Left lung (tissue), 4 donors: ENCODE measurements at regions not wholly inside any gene's neighbourhood (a gene's known extent, or its start where the extent isn't known, plus 50 kb on each side); places are given as distances from the start of the nearest gene placed in this dataset.

Experiments
- ATAC-seq: fragments of 200-7000 bp; cut with Tn5 transposase; one replicate; pipeline ENCODE4 v1.9.1; 2020; ENCODE audit warnings: moderate library complexity
- DNase-seq, 4 donors: peaks; one replicate each; pipeline ENCODE4 v3.0.0-alpha.2; 2013 to 2020
- H3K27ac ChIP-seq, 2 donors: fragments of 200-600 bp; sonication (generic) in 1 of 2; one replicate each; pipeline versions ENCODE4 v1.5.0 to v1.8.0; 2020 to 2021
- H3K27me3 ChIP-seq, 2 donors: fragments of 200-600 bp; sonication (generic) in 1 of 2; one replicate each; pipeline versions ENCODE4 v1.5.0 to v1.8.0; 2020 to 2021
- H3K36me3 ChIP-seq, 2 donors: fragments of 200-600 bp; sonication (generic) in 1 of 2; one replicate each; pipeline versions ENCODE4 v1.5.0 to v1.8.0; 2020 to 2021
- H3K4me1 ChIP-seq, 2 donors: fragments of 200-600 bp; one replicate each; pipeline ENCODE4 v1.8.0; 2021
- H3K4me3 ChIP-seq, 2 donors: fragments of 200-600 bp; sonication (generic) in 1 of 2; one replicate each; pipeline versions ENCODE4 v1.5.0 to v1.8.0; 2020 to 2021; ENCODE audit warnings: mild to moderate bottlenecking in 1 of 2
- H3K9me3 ChIP-seq, 2 donors: fragments of 200-600 bp; sonication (generic) in 1 of 2; one replicate each; pipeline versions ENCODE4 v1.5.0 to v1.8.0; 2020 to 2021
- intact Hi-C, 2 donors: fragments of 100-400 bp; cut with DNase I; formaldehyde crosslinking; loops; one replicate each; pipeline versions ENCODE4 v1.11.2 to v1.14.2; 2022
- TF ChIP-seq, protein P1 (sequence below), 2 donors: fragments of 200-600 bp; sonication (generic) in 1 of 2; IDR thresholded peaks; one replicate each; pipeline versions ENCODE4 v1.5.0 to v1.8.0; 2021; ENCODE audit warnings: antibody characterized with exemption in 2 of 2
- donor health status: DM: no; HTN: yes; CAD: no.
- donor health status: DM: no; HTN: no; CAD: no.

DNA sequence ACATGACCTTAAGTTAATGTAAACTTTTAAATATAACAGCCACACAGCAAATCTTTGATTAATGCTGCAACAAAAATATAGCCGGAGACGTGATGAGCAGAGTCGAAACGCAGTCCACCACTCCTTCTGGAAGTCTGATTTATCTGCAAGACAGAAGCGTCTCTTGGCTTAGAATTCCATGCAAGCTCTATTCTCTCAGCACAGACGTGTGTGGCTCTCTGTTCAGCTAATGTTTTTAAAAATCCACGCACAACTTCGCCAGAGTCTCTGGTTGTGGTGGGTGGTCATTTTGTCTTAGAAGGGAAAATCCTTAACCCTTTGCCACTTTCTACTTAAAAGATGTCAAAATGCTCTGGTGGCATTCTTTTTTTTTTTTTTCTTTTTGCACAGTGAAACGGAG is 438.0 kb upstream of the MGMT start:
- no peaks in the 10 kb centered on the region for H3K4me1 ChIP-seq
- no peaks in the 10 kb centered on the region for H3K9me3 ChIP-seq
- peaks cover 36 to 84% of the 10 kb centered on the region in 2 donors for H3K27me3 ChIP-seq
- H3K27ac ChIP-seq, result no peak overlapping the region
- TF ChIP-seq, protein P1, sequence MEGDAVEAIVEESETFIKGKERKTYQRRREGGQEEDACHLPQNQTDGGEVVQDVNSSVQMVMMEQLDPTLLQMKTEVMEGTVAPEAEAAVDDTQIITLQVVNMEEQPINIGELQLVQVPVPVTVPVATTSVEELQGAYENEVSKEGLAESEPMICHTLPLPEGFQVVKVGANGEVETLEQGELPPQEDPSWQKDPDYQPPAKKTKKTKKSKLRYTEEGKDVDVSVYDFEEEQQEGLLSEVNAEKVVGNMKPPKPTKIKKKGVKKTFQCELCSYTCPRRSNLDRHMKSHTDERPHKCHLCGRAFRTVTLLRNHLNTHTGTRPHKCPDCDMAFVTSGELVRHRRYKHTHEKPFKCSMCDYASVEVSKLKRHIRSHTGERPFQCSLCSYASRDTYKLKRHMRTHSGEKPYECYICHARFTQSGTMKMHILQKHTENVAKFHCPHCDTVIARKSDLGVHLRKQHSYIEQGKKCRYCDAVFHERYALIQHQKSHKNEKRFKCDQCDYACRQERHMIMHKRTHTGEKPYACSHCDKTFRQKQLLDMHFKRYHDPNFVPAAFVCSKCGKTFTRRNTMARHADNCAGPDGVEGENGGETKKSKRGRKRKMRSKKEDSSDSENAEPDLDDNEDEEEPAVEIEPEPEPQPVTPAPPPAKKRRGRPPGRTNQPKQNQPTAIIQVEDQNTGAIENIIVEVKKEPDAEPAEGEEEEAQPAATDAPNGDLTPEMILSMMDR (IDR thresholded peaks at IDR 0.05), result no peak
- H3K36me3 ChIP-seq, result no peaks in the 10 kb centered on the region
- no peak overlapping the region for H3K4me3 ChIP-seq
- ATAC-seq (no peak), DNase-seq (no peak)
- intact Hi-C loops, result no loop called here

DNA sequence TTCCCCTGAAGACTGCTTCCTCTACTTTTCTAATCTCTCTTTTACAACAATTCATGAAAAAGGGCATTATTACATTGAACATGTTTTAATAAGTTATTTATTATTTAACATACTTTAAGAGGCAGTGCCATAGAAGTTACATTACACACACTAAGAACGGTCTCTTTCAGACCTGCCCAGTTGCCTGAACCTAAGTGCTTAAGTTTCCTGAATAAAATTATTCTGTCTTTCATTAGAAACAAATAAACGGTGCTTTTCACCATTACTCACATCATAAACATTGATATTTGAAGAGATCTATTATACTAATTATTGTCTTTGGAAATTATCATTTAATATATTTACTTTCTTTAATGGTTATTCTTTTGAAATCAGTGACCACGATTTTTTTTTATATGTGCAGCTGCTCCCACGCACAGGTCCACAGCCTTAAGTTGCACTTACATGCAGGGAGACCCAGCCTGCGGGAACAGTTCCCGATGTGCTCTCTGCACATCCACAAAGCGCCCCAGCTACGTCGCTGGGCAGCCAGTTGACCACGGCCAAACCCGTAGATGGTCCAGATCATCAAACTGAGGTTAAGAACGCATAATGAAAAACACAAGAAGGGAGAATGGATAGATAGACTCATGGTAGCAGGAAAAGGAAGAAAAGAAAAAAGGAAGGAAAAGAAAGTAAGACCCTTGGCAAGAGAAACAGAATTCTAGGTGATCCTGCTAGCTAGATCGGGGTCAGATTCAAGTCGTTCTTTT is 437.0 kb upstream of the MGMT start:
- Histone ChIP-seq H3K36me3 (no peaks in the 10 kb centered on the region), H3K27ac (no peak overlapping the region), H3K4me3 (no peak overlapping the region), H3K9me3 (no peaks in the 10 kb centered on the region), H3K4me1 (no peaks in the 10 kb centered on the region), H3K27me3 (peaks cover 42 to 91% of the 10 kb centered on the region in 2 donors)
- TF ChIP-seq, protein P1 (IDR thresholded peaks at IDR 0.05), result no peak
- no peak for DNase-seq
- intact Hi-C loops, result loop anchor here in 1 of 2 donors (10.0 kb wide), 1 partner anchor 935 kb away; the partner anchor contains the start of gene EBF3
- ATAC-seq, result no peak

- H3K27me3 ChIP-seq, result peaks cover 42 to 91% of the 10 kb centered on the region in 2 donors
- intact Hi-C loops, result loop anchor here in 1 of 2 donors (10.0 kb wide), 1 partner anchor 934 kb away; the partner anchor contains the start of gene EBF3
- no peak for ATAC-seq
- no peaks in the 10 kb centered on the region for H3K4me1 ChIP-seq
- no peaks in the 10 kb centered on the region for H3K36me3 ChIP-seq
- no peak overlapping the region for H3K27ac ChIP-seq
- TF ChIP-seq, protein P1 (IDR thresholded peaks at IDR 0.05), result no peak
- no peak for DNase-seq
- H3K4me3 ChIP-seq, result no peak overlapping the region
- no peaks in the 10 kb centered on the region for H3K9me3 ChIP-seq
Observed at GRCh38 chr10:129030603-129030895, 436.5 kb upstream of the MGMT start.

DNA sequence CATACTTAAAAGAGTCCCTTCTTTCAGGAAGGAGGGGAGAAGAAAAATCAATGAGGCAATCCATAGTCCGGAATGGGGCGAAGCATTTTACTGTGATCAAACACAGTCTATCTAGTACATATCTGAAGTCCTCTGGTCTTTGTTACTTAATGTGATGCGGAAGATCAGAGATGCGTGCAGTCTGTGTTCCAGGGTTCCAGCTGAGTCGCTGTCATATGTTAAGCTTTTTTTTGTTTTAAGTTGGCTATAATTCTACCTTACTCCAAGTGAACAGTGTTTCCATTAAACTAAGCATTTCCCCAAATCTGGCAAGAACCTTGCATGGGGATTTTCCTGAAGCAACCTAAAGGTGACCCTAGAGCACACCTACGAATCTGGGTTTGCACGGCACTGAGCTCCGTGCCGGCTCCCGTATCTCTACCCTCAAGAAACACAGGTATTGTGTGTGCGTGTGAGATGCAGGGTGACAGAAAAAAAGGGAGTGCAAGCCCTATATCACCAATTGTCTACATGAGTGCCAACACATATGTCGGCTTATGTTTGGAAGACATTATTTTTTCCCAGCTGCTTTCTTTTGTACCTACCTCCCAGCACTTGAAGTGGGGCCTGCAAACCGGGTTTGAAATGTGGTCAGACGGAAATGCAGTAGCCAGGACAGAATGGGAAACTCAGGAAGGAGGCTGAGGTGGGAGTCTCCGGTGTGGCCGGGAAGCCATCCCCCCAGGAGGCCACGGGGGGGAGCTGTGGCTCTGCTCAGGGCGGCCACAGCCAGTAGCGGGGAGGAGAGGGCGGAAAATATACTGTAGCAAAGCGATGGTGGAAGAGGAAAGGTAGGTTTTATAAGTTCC is 435.8 kb upstream of the MGMT start:
- Histone ChIP-seq H3K4me3 (no peak overlapping the region), H3K27me3 (peaks cover 42 to 91% of the 10 kb centered on the region in 2 donors), H3K4me1 (no peaks in the 10 kb centered on the region), H3K36me3 (no peaks in the 10 kb centered on the region), H3K9me3 (no peaks in the 10 kb centered on the region), H3K27ac (no peak overlapping the region)
- ATAC-seq, result peak; percentile 97
- intact Hi-C loops, result loop anchor here in 1 of 2 donors (10.0 kb wide), 1 partner anchor 934 kb away; the partner anchor contains the start of gene EBF3
- DNase-seq, result peak in 1 of 4 donors; percentile 68
- TF ChIP-seq, protein P1 (IDR thresholded peaks at IDR 0.05), result peak; percentile 70 to 82

- Histone ChIP-seq H3K27me3 (peaks cover 42 to 91% of the 10 kb centered on the region in 2 donors), H3K27ac (no peak overlapping the region), H3K36me3 (no peaks in the 10 kb centered on the region), H3K4me1 (no peaks in the 10 kb centered on the region), H3K4me3 (no peak overlapping the region), H3K9me3 (no peaks in the 10 kb centered on the region)
- TF ChIP-seq, protein P1 (IDR thresholded peaks at IDR 0.05), result no peak
- DNase-seq, result no peak
- intact Hi-C loops, result loop anchor here in 1 of 2 donors (10.0 kb wide), 1 partner anchor 933 kb away; the partner anchor contains the start of gene EBF3
- ATAC-seq, result no peak
Observed at GRCh38 chr10:129031844-129032150, 435.2 kb upstream of the MGMT start.
